ENCODE measurements at regions not wholly inside any gene's neighbourhood (a gene's known extent, or its start where the extent isn't known, plus 50 kb on each side); places are given as distances from the start of the nearest gene placed in this dataset.

GRCh38 chr2:41116106-41116797 lies 664.4 kb upstream of the SLC8A1 start:
- Histone ChIP-seq H3K27ac (ENCODE audit: low read depth in 1 of 2, low read length in 2 of 2) (no peak overlapping the region), H3K9me3 (ENCODE audit: control insufficient read depth in 4 of 4, low read length in 3 of 4) (no peaks in the 10 kb centered on the region), H3K27me3 (ENCODE audit: control insufficient read depth in 4 of 4, insufficient read depth in 4 of 4, low read length in 3 of 4) (no peaks in the 10 kb centered on the region), H3K36me3 (ENCODE audit: control insufficient read depth in 4 of 4, insufficient read depth in 3 of 4, low read depth in 1 of 4, low read length in 3 of 4) (no peaks in the 10 kb centered on the region), H3K4me1 (ENCODE audit: control insufficient read depth in 4 of 4, insufficient read depth in 4 of 4, low read length in 3 of 4) (no peaks in the 10 kb centered on the region), H3K4me3 (ENCODE audit: low read depth in 1 of 3, low read length in 3 of 3) (no peak overlapping the region), H3K9ac (ENCODE audit: low read depth in 1 of 2, low read length in 2 of 2) (no peak overlapping the region)
- DNase-seq (ENCODE audit: low spot score), result no peak
- no peak for TF ChIP-seq ATF3 (IDR thresholded peaks at IDR 0.05)
- no peak for TF ChIP-seq HNF4G (IDR thresholded peaks at IDR 0.05)
- no peak for TF ChIP-seq ZBTB33 (IDR thresholded peaks at IDR 0.05)
- no peak for TF ChIP-seq GABPA (IDR thresholded peaks at IDR 0.05 in 1 of 2, conservative IDR thresholded peaks at IDR 0.05 in 1 of 2)
- WGBS, result 92% methylated on average over 8 of the region's 8 CpGs

- H3K4me3 ChIP-seq (ENCODE audit: low read depth in 1 of 3, low read length in 3 of 3), result no peak overlapping the region
- no peaks in the 10 kb centered on the region for H3K4me1 ChIP-seq (ENCODE audit: control insufficient read depth in 4 of 4, insufficient read depth in 4 of 4, low read length in 3 of 4)
- H3K9ac ChIP-seq (ENCODE audit: low read depth in 1 of 2, low read length in 2 of 2), result no peak overlapping the region
- TF ChIP-seq HNF4A (conservative IDR thresholded peaks at IDR 0.05) (peak in 1 of 2 donors; percentile 44), HNF4G (IDR thresholded peaks at IDR 0.05) (no peak), JUND (IDR thresholded peaks at IDR 0.05) (no peak), FOXA2 (IDR thresholded peaks at IDR 0.05) (no peak), RAD21 (IDR thresholded peaks at IDR 0.05) (no peak), MAX (IDR thresholded peaks at IDR 0.05) (no peak), GABPA (IDR thresholded peaks at IDR 0.05 in 1 of 2, conservative IDR thresholded peaks at IDR 0.05 in 1 of 2) (no peak)
- no peak overlapping the region for H3K27ac ChIP-seq (ENCODE audit: low read depth in 1 of 2, low read length in 2 of 2)
- H3K36me3 ChIP-seq (ENCODE audit: control insufficient read depth in 4 of 4, insufficient read depth in 3 of 4, low read depth in 1 of 4, low read length in 3 of 4), result no peaks in the 10 kb centered on the region
- DNase-seq (ENCODE audit: low spot score), result no peak
- no peaks in the 10 kb centered on the region for H3K9me3 ChIP-seq (ENCODE audit: control insufficient read depth in 4 of 4, low read length in 3 of 4)
- H3K27me3 ChIP-seq (ENCODE audit: control insufficient read depth in 4 of 4, insufficient read depth in 4 of 4, low read length in 3 of 4), result no peaks in the 10 kb centered on the region
- WGBS, result 93% methylated on average over 4 of the region's 4 CpGs
These were observed 667.6 kb upstream of the SLC8A1 start for GRCh38 chr2:41119489-41119888.

GRCh38 chr2:41123341-41123740 lies 671.5 kb upstream of the SLC8A1 start:
- no peak overlapping the region for H3K27ac ChIP-seq (ENCODE audit: low read depth in 1 of 2, low read length in 2 of 2)
- H3K36me3 ChIP-seq (ENCODE audit: control insufficient read depth in 4 of 4, insufficient read depth in 3 of 4, low read depth in 1 of 4, low read length in 3 of 4), result no peaks in the 10 kb centered on the region
- no peaks in the 10 kb centered on the region for H3K27me3 ChIP-seq (ENCODE audit: control insufficient read depth in 4 of 4, insufficient read depth in 4 of 4, low read length in 3 of 4)
- TF ChIP-seq ATF3 (IDR thresholded peaks at IDR 0.05) (no peak), GABPA (IDR thresholded peaks at IDR 0.05 in 1 of 2, conservative IDR thresholded peaks at IDR 0.05 in 1 of 2) (no peak), CTCF (IDR thresholded peaks at IDR 0.05; ENCODE audit: low read depth, low read length, missing input control) (no peak), ZBTB33 (IDR thresholded peaks at IDR 0.05) (no peak), JUND (IDR thresholded peaks at IDR 0.05) (no peak), FOXA2 (IDR thresholded peaks at IDR 0.05) (no peak), HNF4A (conservative IDR thresholded peaks at IDR 0.05) (no peak)
- 60% methylated on average over 1 of the region's 1 CpG for WGBS
- no peak for DNase-seq (ENCODE audit: low spot score)
- no peak overlapping the region for H3K9ac ChIP-seq (ENCODE audit: low read depth in 1 of 2, low read length in 2 of 2)
- H3K4me3 ChIP-seq (ENCODE audit: low read depth in 1 of 3, low read length in 3 of 3), result no peak overlapping the region
- no peaks in the 10 kb centered on the region for H3K9me3 ChIP-seq (ENCODE audit: control insufficient read depth in 4 of 4, low read length in 3 of 4)
- H3K4me1 ChIP-seq (ENCODE audit: control insufficient read depth in 4 of 4, insufficient read depth in 4 of 4, low read length in 3 of 4), result no peaks in the 10 kb centered on the region
